Aorta (tissue), 5 donors: ENCODE measurements at regions not wholly inside any gene's neighbourhood (a gene's known extent, or its start where the extent isn't known, plus 50 kb on each side); places are given as distances from the start of the nearest gene placed in this dataset.

Experiments
- ATAC-seq: fragments of 200-7000 bp; cut with Tn5 transposase; one replicate; pipeline ENCODE4 v1.9.1; 2022; ENCODE audit warnings: moderate library complexity; ENCODE audit not compliant: low FRiP score
- DNase-seq, 2 donors: peaks; one replicate each; pipeline ENCODE4 v3.0.0-alpha.2; 2020
- H3K27ac ChIP-seq, 2 donors: one replicate each; pipeline ENCODE4 v1.5.1; 2013; ENCODE audit warnings: low read length in 2 of 2, mild to moderate bottlenecking in 2 of 2, moderate library complexity in 2 of 2, control low read depth in 1 of 2, inconsistent platforms in 1 of 2, low read depth in 1 of 2
- H3K27me3 ChIP-seq, 2 donors: one replicate each; pipeline ENCODE4 v1.6.1; 2013; ENCODE audit warnings: control low read depth in 1 of 2, low read length in 1 of 2, mild to moderate bottlenecking in 1 of 2, moderate library complexity in 1 of 2; ENCODE audit not compliant: insufficient read depth in 2 of 2, control insufficient read depth in 1 of 2
- H3K36me3 ChIP-seq, 2 donors: one replicate each; pipeline ENCODE4 v1.6.1; 2013; ENCODE audit warnings: control low read depth in 1 of 2, low read length in 1 of 2, mild to moderate bottlenecking in 1 of 2; ENCODE audit not compliant: insufficient read depth in 2 of 2, control insufficient read depth in 1 of 2
- H3K4me1 ChIP-seq, 2 donors: one replicate each; pipeline ENCODE4 v1.6.1; 2013; ENCODE audit warnings: low read length in 2 of 2, control low read depth in 1 of 2, mild to moderate bottlenecking in 1 of 2, moderate library complexity in 1 of 2; ENCODE audit not compliant: insufficient read depth in 2 of 2, control insufficient read depth in 1 of 2
- H3K4me3 ChIP-seq, 2 donors: one replicate each; pipeline ENCODE4 v1.5.1; 2013; ENCODE audit warnings: low read length in 2 of 2, control low read depth in 1 of 2, mild to moderate bottlenecking in 1 of 2
- H3K9me3 ChIP-seq: one replicate; pipeline ENCODE4 v1.6.1; 2013; ENCODE audit warnings: mild to moderate bottlenecking, low read length; ENCODE audit not compliant: control insufficient read depth
- WGBS, 2 donors: extraction: QIAGEN DNeasy Blood & Tissue Kit; methylation state at CpG; one replicate each; pipeline ENCODE4 v1.1.7; 2013; 5-methylcytosine and 5-hydroxymethylcytosine counted together
- intact Hi-C, 2 donors: fragments of 100-400 bp; cut with DNase I; formaldehyde crosslinking; loops; one replicate each; pipeline versions ENCODE4 v1.14.2 to v1.15.0; 2022
- donor health status: healthy with polysubstance abuse.
- donor health status: Bipolar disorder and iron deficiency.
- donor health status: DM: no; HTN: no; CAD: no.
- donor health status: DM: no; HTN: no; CAD: no.
- donor health status: DM: yes; HTN: yes; CAD: no.

DNA sequence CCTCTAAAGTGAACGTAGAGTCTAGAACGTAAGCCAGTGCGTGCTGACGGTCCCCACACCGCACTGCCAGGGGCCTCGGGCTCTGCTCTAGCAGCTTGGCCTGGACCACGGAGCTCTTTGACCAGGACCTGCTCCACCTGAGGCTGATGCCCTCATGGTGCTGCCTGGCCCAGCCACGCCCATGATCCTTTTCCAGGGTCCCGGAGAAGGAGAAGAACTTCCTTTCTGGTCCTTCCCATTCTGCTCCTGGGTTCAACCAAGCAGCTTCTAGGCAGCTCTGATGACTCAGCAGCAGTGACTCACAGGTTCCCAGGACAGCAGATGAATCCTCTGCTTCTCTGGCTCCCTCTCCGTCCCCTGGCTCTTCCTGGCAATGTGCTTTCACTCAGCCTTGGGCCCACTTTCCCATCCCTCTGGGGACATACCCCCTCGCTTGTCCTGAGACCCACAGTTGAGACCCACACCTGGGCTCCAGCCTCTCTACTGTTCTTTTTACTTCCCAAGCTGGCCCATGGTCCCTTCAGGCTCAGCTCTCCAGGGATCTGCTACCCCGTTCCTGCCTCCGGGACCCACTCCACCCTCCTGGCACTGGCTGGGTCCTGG, 246.3 kb upstream of the RAB4A start:
- DNase-seq (peak; percentile 87 to 88), ATAC-seq (peak; percentile 82)
- Histone ChIP-seq H3K27me3 (no peaks in the 10 kb centered on the region), H3K4me3 (no peak overlapping the region), H3K9me3 (no peaks in the 10 kb centered on the region), H3K4me1 (no peaks in the 10 kb centered on the region), H3K27ac (no peak overlapping the region), H3K36me3 (no peaks in the 10 kb centered on the region)
- WGBS, 2 donors = 82% methylated on average over 13 of the region's 13 CpGs
- intact Hi-C loops = no loop called here

DNA sequence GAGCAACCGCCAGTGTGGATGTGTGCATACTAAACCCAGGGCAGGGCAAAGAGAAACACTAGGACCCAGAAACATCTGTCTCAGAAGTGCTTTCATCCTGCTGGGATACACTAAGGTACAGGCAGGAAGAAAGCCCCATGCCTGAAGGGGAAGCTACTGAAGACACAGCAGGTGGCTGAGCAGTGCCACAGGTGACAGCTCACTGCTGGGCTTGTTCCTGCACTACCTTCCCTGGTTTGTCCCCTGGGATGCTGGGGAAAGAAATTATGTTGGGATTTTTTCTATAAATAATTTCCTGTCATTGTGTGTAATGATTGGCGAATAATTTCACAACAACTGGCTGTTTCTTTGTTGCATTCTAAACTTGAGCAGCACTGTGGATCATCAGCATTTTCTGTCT, 245.3 kb upstream of the RAB4A start:
- no peak for DNase-seq
- no peak overlapping the region for H3K4me3 ChIP-seq
- intact Hi-C loops = no loop called here
- H3K9me3 ChIP-seq = no peaks in the 10 kb centered on the region
- no peak overlapping the region for H3K27ac ChIP-seq
- no peaks in the 10 kb centered on the region for H3K27me3 ChIP-seq
- 97 to 98% methylated on average over 2 of the region's 2 CpGs for WGBS, 2 donors
- no peaks in the 10 kb centered on the region for H3K36me3 ChIP-seq
- no peak for ATAC-seq
- H3K4me1 ChIP-seq = no peaks in the 10 kb centered on the region

DNA sequence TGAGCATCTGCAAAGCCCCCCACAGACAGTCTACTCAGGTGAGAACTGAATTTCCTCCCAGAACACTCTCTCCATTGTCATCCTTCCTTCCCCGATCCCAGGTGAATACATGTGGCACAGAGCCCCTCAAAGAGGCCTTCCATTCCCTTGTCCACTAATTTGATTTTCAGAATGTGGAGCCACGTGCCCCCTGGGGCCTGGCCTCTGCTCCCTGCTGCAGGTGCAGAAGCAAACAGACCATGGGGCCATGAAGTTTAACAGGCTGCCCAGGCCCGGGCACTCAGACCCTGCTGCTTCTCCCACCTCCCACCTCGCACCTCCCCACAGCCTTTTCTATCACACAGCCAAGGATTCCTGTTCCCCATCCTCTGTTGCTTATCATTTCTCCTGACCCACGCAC, 243.8 kb upstream of the RAB4A start:
- ATAC-seq (no peak), DNase-seq (no peak)
- Histone ChIP-seq H3K9me3 (no peaks in the 10 kb centered on the region), H3K27ac (no peak overlapping the region), H3K27me3 (no peaks in the 10 kb centered on the region), H3K4me1 (no peaks in the 10 kb centered on the region), H3K36me3 (no peaks in the 10 kb centered on the region), H3K4me3 (no peak overlapping the region)
- WGBS, 2 donors = 92 to 95% methylated on average over 5 of the region's 5 CpGs
- intact Hi-C loops = no loop called here

DNA sequence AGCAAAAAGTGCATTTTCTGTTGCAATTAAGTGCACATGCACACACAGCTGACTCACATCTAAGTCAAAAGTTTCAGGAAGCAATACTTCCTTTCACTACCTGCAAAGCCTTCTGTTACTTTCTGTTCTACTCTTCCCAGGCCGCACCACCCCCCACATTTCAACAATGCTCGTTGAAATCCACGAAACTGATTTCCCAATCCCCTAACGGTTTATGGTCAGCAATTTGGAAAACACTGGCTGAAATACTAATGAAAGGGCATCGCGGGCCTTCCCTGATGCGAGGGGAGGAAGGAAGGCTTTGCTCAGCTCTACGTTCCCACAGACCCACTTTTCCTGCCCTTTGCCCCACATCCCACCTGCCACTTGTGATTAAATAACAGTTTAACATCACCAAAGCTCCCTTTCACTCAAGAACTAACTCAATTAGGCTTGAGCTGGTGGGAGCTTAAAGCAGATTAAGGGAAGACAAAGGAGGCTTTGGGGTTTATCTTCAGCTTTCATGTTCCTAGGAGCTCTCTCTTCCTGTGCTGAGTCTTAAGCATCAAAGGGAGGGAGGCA, 243.2 kb upstream of the RAB4A start:
- no peak overlapping the region for H3K27ac ChIP-seq
- intact Hi-C loops = no loop called here
- H3K27me3 ChIP-seq = no peaks in the 10 kb centered on the region
- no peak for DNase-seq
- WGBS, 2 donors = 83 to 84% methylated on average over 8 of the region's 8 CpGs
- H3K4me3 ChIP-seq = no peak overlapping the region
- no peaks in the 10 kb centered on the region for H3K36me3 ChIP-seq
- no peak for ATAC-seq
- no peaks in the 10 kb centered on the region for H3K9me3 ChIP-seq
- H3K4me1 ChIP-seq = no peaks in the 10 kb centered on the region

DNA sequence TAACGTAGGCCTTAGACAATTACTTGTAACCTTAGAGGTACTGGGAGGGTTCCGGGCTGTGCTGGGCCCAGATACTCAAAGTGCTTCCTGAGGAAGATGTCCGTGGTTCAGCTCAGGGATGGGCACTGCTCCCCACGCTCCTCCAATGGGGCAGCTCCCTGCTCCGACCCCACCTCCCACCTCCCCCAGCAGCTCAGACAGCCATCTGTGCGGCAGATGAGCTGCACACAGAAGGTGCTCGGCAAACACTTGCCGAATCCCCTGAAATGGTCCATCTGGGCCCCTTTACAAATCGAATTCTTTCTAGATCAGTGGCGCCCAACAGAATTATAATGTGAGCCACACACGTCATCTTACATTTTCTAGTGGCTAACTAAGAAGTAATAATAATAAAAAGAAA, 242.4 kb upstream of the RAB4A start:
- H3K36me3 ChIP-seq = no peaks in the 10 kb centered on the region
- H3K9me3 ChIP-seq = no peaks in the 10 kb centered on the region
- DNase-seq (no peak), ATAC-seq (no peak)
- H3K4me3 ChIP-seq = no peak overlapping the region
- H3K4me1 ChIP-seq = no peaks in the 10 kb centered on the region
- intact Hi-C loops = no loop called here
- no peaks in the 10 kb centered on the region for H3K27me3 ChIP-seq
- H3K27ac ChIP-seq = no peak overlapping the region
- 94 to 95% methylated on average over 11 of the region's 11 CpGs for WGBS, 2 donors

DNA sequence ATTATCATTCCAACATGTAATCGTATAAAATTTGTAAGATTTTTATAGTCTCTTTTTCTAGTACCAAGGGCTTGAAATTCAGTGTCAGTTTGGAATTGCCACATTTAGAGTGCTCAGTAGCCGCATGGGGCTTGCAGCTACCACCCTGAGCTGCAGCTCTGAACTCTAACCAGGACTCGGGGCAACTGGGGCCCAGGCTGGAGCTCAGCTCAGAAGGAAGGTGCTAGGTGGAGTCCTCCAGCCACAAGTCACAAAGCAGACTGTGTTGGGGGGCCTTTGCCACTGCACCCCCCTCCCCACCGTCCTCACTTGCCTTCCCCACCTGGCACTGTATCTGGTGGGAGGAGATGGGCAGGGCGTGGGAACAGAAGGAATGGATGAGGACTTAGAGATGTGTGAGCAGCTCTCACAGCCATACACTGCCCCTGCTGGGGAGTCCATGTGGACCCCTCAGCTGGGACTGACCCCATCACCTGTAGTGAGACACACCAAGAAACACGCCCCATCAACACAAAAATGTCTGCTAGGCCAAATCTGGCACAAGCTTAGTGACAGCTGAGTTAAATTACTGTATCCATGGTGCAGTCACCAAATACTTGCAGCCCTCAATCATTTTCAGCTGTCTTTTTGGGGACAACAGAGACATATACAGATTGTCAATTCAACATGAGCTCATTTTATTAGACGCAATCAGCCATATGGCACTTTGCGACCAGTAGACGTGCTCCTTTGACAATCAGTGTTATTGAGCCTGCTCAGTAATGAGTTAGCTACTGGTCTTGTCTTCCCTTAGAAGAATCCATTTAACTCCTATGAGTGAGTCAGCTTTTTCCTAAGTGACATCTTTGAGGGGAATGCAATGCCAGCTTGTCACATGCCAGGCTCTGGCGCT, 241.7 kb upstream of the RAB4A start:
- no peaks in the 10 kb centered on the region for H3K9me3 ChIP-seq
- DNase-seq (no peak), ATAC-seq (no peak)
- no peaks in the 10 kb centered on the region for H3K4me1 ChIP-seq
- H3K27me3 ChIP-seq = no peaks in the 10 kb centered on the region
- intact Hi-C loops = no loop called here
- no peaks in the 10 kb centered on the region for H3K36me3 ChIP-seq
- no peak overlapping the region for H3K27ac ChIP-seq
- WGBS, 2 donors = 89 to 93% methylated on average over 10 of the region's 10 CpGs
- H3K4me3 ChIP-seq = no peak overlapping the region

DNA sequence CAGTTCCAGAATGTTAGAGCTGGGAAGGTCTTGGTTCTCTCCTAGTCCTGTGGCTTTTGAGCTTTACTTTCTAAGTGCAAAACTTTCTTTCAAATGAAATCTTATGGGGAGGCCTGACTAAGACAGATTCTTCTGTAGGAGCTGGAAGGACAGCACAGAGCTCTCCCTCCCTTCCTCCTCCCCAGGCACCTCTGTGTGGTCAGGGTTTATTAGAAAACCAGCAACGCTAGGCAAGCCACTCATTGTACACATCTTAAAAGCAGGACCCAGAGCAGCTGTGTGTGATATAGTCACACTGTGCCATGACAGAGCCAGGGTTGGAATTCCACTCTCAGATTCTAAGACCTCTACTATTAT, 241.1 kb upstream of the RAB4A start:
- DNase-seq (no peak), ATAC-seq (no peak)
- no peaks in the 10 kb centered on the region for H3K4me1 ChIP-seq
- intact Hi-C loops = no loop called here
- H3K4me3 ChIP-seq = no peak overlapping the region
- H3K36me3 ChIP-seq = no peaks in the 10 kb centered on the region
- H3K27me3 ChIP-seq = no peaks in the 10 kb centered on the region
- 92 to 95% methylated on average over 1 of the region's 1 CpG for WGBS, 2 donors
- no peaks in the 10 kb centered on the region for H3K9me3 ChIP-seq
- no peak overlapping the region for H3K27ac ChIP-seq

DNA sequence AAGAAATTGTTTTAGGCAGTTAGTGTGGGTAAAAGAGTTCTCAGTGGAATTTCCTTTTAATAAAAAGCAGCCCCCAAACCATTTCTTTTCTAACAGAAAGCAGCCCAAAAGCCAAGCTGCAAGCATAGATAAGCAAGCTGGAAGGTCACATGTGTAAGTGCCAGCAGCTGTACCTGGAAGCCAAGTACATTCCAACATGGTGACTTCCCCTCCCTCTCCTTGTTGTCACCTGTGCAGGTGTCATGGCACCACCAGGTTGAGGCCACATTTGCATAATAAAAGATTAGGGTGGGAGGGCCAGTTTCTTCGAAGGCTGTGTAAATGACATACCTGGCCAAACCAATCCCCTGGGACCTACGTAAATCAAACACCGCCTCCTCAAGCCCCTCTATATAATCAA, 240.3 kb upstream of the RAB4A start:
- intact Hi-C loops = no loop called here

DNA sequence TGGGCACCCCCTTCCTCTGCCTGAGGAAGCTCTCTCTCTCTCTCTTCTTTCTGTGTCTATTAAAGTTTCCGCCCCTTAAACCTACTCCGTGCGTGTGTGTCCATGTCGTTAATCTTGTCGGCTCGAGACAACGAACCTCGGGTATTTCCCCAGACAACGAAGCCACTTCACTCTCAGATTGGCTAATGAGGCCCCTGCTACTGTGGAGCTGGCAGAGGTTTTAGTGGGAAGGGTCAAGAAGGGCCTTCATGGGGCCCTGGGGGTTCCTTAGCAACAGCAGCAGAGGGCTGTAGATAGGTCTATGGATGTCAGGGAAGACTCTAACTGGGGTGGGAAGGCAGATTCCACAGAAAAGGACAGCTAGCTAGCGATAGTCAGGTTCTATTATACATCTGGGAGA, 239.8 kb upstream of the RAB4A start:
- Histone ChIP-seq H3K4me3 (no peak overlapping the region), H3K9me3 (no peaks in the 10 kb centered on the region), H3K36me3 (no peaks in the 10 kb centered on the region), H3K27me3 (no peaks in the 10 kb centered on the region), H3K4me1 (no peaks in the 10 kb centered on the region), H3K27ac (no peak overlapping the region)
- WGBS, 2 donors = 92 to 93% methylated on average over 10 of the region's 10 CpGs
- DNase-seq (no peak), ATAC-seq (no peak)
- intact Hi-C loops = no loop called here

More for the DNA sequence above, 240.3 kb upstream of the RAB4A start:
- no peaks in the 10 kb centered on the region for H3K27me3 ChIP-seq
- no peaks in the 10 kb centered on the region for H3K9me3 ChIP-seq
- 94 to 96% methylated on average over 3 of the region's 3 CpGs for WGBS, 2 donors
- no peak overlapping the region for H3K4me3 ChIP-seq
- H3K27ac ChIP-seq = no peak overlapping the region
- no peaks in the 10 kb centered on the region for H3K36me3 ChIP-seq
- no peak for DNase-seq
- no peak for ATAC-seq
- no peaks in the 10 kb centered on the region for H3K4me1 ChIP-seq
